IMR-90 (cell line): ENCODE measurements at regions not wholly inside any gene's neighbourhood (a gene's known extent, or its start where the extent isn't known, plus 50 kb on each side); places are given as distances from the start of the nearest gene placed in this dataset.

ENCODE experiments used
- ATAC-seq: fragments of 200-7000 bp; cut with Tn5 transposase; 2 replicates; pipeline ENCODE4 v1.9.1; 2020; ENCODE audit warnings: low read depth, mild to moderate bottlenecking, moderate library complexity
- BruUV-seq: library from RNA; stranded (reverse); fragments of 400-500 nt; replicated peaks from 2 replicates; lab custom pipeline; 2021; lab: Mats Ljungman, UMichigan
- CTCF ChIA-PET: fragments of 300-600 bp; formaldehyde crosslinking; extraction: SDS; loops from one replicate; lab custom pipeline; 2021; ENCODE audit warnings: antibody characterized with exemption; lab: Yijun Ruan, JAX
- POLR2A ChIA-PET: fragments of 300-600 bp; sonication (Branson Sonifier 250); formaldehyde crosslinking; loops from one replicate; lab custom pipeline; 2022; ENCODE audit warnings: antibody characterized with exemption; ENCODE audit not compliant: unreplicated experiment; lab: Charles Lee
- DNase-seq: peaks from one replicate; pipeline ENCODE4 v3.0.0; 2013
- H2AFZ ChIP-seq: replicated peaks from 2 replicates; pipeline ENCODE3; 2013; ENCODE audit warnings: low read length, mild to moderate bottlenecking; ENCODE audit not compliant: poor library complexity
- H2AK5ac ChIP-seq: 2 replicates; pipeline ENCODE4 v1.6.1; 2013; ENCODE audit warnings: low read depth, low read length, inconsistent platforms
- H2AK9ac ChIP-seq: replicated peaks from 2 replicates; pipeline ENCODE3; 2013; ENCODE audit warnings: mild to moderate bottlenecking, low read depth, low read length, moderate library complexity; ENCODE audit not compliant: poor library complexity
- H2BK120ac ChIP-seq: 2 replicates; pipeline ENCODE4 v1.6.1; 2013; ENCODE audit warnings: low read depth, low read length, inconsistent platforms
- H2BK15ac ChIP-seq: 3 replicates; pipeline ENCODE4 v1.6.1; 2013; ENCODE audit warnings: low read depth, low read length, inconsistent platforms
- H2BK20ac ChIP-seq: 2 replicates; pipeline ENCODE4 v1.6.1; 2013; ENCODE audit warnings: low read depth, mild to moderate bottlenecking, inconsistent platforms, low read length, moderate library complexity
- H2BK5ac ChIP-seq: 2 replicates; pipeline ENCODE4 v1.6.1; 2013; ENCODE audit warnings: mild to moderate bottlenecking, low read depth, low read length, inconsistent platforms; ENCODE audit not compliant: poor library complexity, severe bottlenecking
- H3K14ac ChIP-seq: replicated peaks from 2 replicates; pipeline ENCODE4 v1.6.1; 2013; ENCODE audit warnings: low read depth, low read length, inconsistent platforms
- H3K18ac ChIP-seq: 2 replicates; pipeline ENCODE4 v1.6.1; 2013; ENCODE audit warnings: low read depth, low read length, control low read depth
- H3K23ac ChIP-seq: 2 replicates; pipeline ENCODE4 v1.6.1; 2013; ENCODE audit warnings: low read depth, low read length, inconsistent platforms
- H3K27ac ChIP-seq: 2 replicates; pipeline ENCODE4 v1.5.1; 2013; ENCODE audit warnings: mild to moderate bottlenecking, control low read depth, low read length; ENCODE audit not compliant: insufficient read depth
- H3K27me3 ChIP-seq: 2 replicates; pipeline ENCODE4 v1.6.1; 2013; ENCODE audit warnings: low read length; ENCODE audit not compliant: control insufficient read depth, insufficient read depth
- H3K36me3 ChIP-seq: 2 replicates; pipeline ENCODE4 v1.6.1; 2013; ENCODE audit warnings: low read length, mixed read lengths; ENCODE audit not compliant: control insufficient read depth, insufficient read depth
- H3K4ac ChIP-seq: 2 replicates; pipeline ENCODE4 v1.6.1; 2013; ENCODE audit warnings: low read depth, low read length, inconsistent platforms
- H3K4me1 ChIP-seq: 2 replicates; pipeline ENCODE4 v1.6.1; 2013; ENCODE audit warnings: low read length, mixed read lengths; ENCODE audit not compliant: control insufficient read depth, insufficient read depth
- H3K4me2 ChIP-seq: 2 replicates; pipeline ENCODE4 v1.6.1; 2013; ENCODE audit warnings: low read depth, mild to moderate bottlenecking, control low read depth, low read length, moderate library complexity
- H3K4me3 ChIP-seq: 2 replicates; pipeline ENCODE4 v1.5.1; 2013; ENCODE audit warnings: low read depth, mild to moderate bottlenecking, control low read depth, low read length, moderate library complexity; ENCODE audit not compliant: insufficient read depth
- H3K56ac ChIP-seq: 2 replicates; pipeline ENCODE4 v1.6.1; 2013; ENCODE audit warnings: low read length, inconsistent platforms; ENCODE audit not compliant: insufficient read depth; ENCODE audit errors: extremely low read depth
- H3K79me1 ChIP-seq, 2 experiments: 2 replicates each; pipeline ENCODE4 v1.6.1; 2013; ENCODE audit warnings: low read length in 2 of 2, inconsistent platforms in 1 of 2, low read depth in 1 of 2
- H3K9ac ChIP-seq: 2 replicates; pipeline ENCODE4 v1.6.1; 2013; ENCODE audit warnings: low read depth, low read length, control low read depth
- H3K9me1 ChIP-seq: 2 replicates; pipeline ENCODE4 v1.6.1; 2013; ENCODE audit warnings: low read length, inconsistent platforms; ENCODE audit not compliant: insufficient read depth
- H3K9me3 ChIP-seq: 2 replicates; pipeline ENCODE4 v1.6.1; 2013; ENCODE audit warnings: low read length; ENCODE audit not compliant: control insufficient read depth, insufficient read depth
- H4K20me1 ChIP-seq: 2 replicates; pipeline ENCODE4 v1.6.1; 2013; ENCODE audit warnings: low read length, inconsistent platforms; ENCODE audit not compliant: insufficient read depth
- H4K5ac ChIP-seq: 2 replicates; pipeline ENCODE4 v1.6.1; 2013; ENCODE audit warnings: mild to moderate bottlenecking, low read depth, low read length, control low read depth
- H4K8ac ChIP-seq, 2 experiments: 2 replicates each; pipeline ENCODE4 v1.6.1; 2013; ENCODE audit warnings: low read depth in 2 of 2, low read length in 2 of 2, control low read depth in 1 of 2, inconsistent platforms in 1 of 2
- H4K91ac ChIP-seq: 2 replicates; pipeline ENCODE4 v1.6.1; 2013; ENCODE audit warnings: low read depth, low read length, inconsistent platforms; ENCODE audit not compliant: insufficient read depth
- BHLHE40 ChIP-seq: fragments of 150-350 bp; IDR thresholded peaks from 2 replicates; pipeline ENCODE4 v1.6.1; 2016; ENCODE audit warnings: mild to moderate bottlenecking, low read depth, low read length
- CEBPB ChIP-seq: IDR thresholded peaks from 2 replicates; pipeline ENCODE4 v1.6.1; 2012; ENCODE audit warnings: low read depth, low read length, improper control_type of control experiment
- CHD1 ChIP-seq: IDR thresholded peaks from 2 replicates; pipeline ENCODE4 v1.6.1; 2012; ENCODE audit warnings: low read depth, low read length, improper control_type of control experiment
- CTCF ChIP-seq: conservative IDR thresholded peaks from 2 replicates; pipeline ENCODE4 v1.5.1; 2012; ENCODE audit warnings: mild to moderate bottlenecking, low read depth, low read length, improper control_type of control experiment
- ELK1 ChIP-seq: fragments of 150-350 bp; IDR thresholded peaks from 2 replicates; pipeline ENCODE4 v1.6.1; 2016; ENCODE audit warnings: low read depth, mild to moderate bottlenecking, low read length, moderate library complexity, borderline replicate concordance
- FOS ChIP-seq: fragments of 150-350 bp; IDR thresholded peaks from 2 replicates; pipeline ENCODE4 v1.6.1; 2016; ENCODE audit warnings: low read depth, low read length
- MAFK ChIP-seq: IDR thresholded peaks from 2 replicates; pipeline ENCODE4 v1.6.1; 2012; ENCODE audit warnings: low read depth, low read length, improper control_type of control experiment
- MAZ ChIP-seq: IDR thresholded peaks from 2 replicates; pipeline ENCODE4 v1.6.1; 2012; ENCODE audit warnings: low read depth, mild to moderate bottlenecking, low read length, improper control_type of control experiment, moderate library complexity, borderline replicate concordance
- MXI1 ChIP-seq: IDR thresholded peaks from 2 replicates; pipeline ENCODE4 v1.6.1; 2012; ENCODE audit warnings: low read depth, mild to moderate bottlenecking, low read length, moderate library complexity, borderline replicate concordance
- NFE2L2 ChIP-seq: fragments of 150-350 bp; IDR thresholded peaks from 2 replicates; pipeline ENCODE4 v1.6.1; 2016; ENCODE audit warnings: low read depth, mild to moderate bottlenecking, low read length
- POLR2A ChIP-seq: IDR thresholded peaks from 2 replicates; pipeline ENCODE4 v1.6.1; 2012; ENCODE audit warnings: mild to moderate bottlenecking, low read depth, low read length
- RAD21 ChIP-seq: IDR thresholded peaks from 2 replicates; pipeline ENCODE4 v1.6.1; 2012; ENCODE audit warnings: low read length, improper control_type of control experiment
- RCOR1 ChIP-seq: IDR thresholded peaks from 2 replicates; pipeline ENCODE4 v1.6.1; 2012; ENCODE audit warnings: mild to moderate bottlenecking, low read length, improper control_type of control experiment; ENCODE audit not compliant: insufficient replicate concordance
- RFX5 ChIP-seq: IDR thresholded peaks from 2 replicates; pipeline ENCODE4 v1.8.0; 2012; ENCODE audit warnings: low read depth, mild to moderate bottlenecking, low read length, moderate library complexity
- SMC3 ChIP-seq: fragments of 150-350 bp; IDR thresholded peaks from 2 replicates; pipeline ENCODE4 v1.6.1; 2016; ENCODE audit warnings: low read depth, mild to moderate bottlenecking, antibody characterized with exemption, low read length, moderate library complexity
- USF2 ChIP-seq: fragments of 150-350 bp; IDR thresholded peaks from 2 replicates; pipeline ENCODE4 v1.6.1; 2017; ENCODE audit warnings: mild to moderate bottlenecking, antibody characterized with exemption, low read length, low read depth
- WGBS, 2 experiments: methylation state at CpG; one replicate each; pipeline versions ENCODE4 v1.1.5 to v1.1.7; 2013; ENCODE audit warnings: missing lambda C conversion rate in 2 of 2; ENCODE audit not compliant: insufficient read length in 1 of 2; ENCODE audit errors: extremely low coverage in 2 of 2; 5-methylcytosine and 5-hydroxymethylcytosine counted together
- dilution Hi-C: fragments of 300-500 bp; cut with HindIII; formaldehyde crosslinking; loops from one replicate; pipeline ENCODE4 v1.14.3; 2018; ENCODE audit warnings: low sequenced_read_pairs; ENCODE audit not compliant: unreplicated experiment
- in situ Hi-C: fragments of 300-500 bp; cut with MboI; formaldehyde crosslinking; loops from 3 replicates; pipeline ENCODE4 v1.14.3; 2019; ENCODE audit warnings: low sequenced_read_pairs, inconsistent platforms, mixed read lengths
- intact Hi-C: fragments of 100-400 bp; cut with micrococcal nuclease; formaldehyde crosslinking; loops from 2 replicates; pipeline ENCODE4 v1.10.0; 2022

- H3K4me1 ChIP-seq = peaks cover 2% of the 10 kb centered on the region
- no peak overlapping the region for H3K18ac ChIP-seq
- peak; percentile 61 for ATAC-seq
- no peak overlapping the region for H2AK5ac ChIP-seq
- no peaks in the 10 kb centered on the region for H3K36me3 ChIP-seq
- H3K9ac ChIP-seq = no peak overlapping the region
- H4K20me1 ChIP-seq = no peaks in the 10 kb centered on the region
- no CpG with 5 or more reads among the region's 3 CpGs for WGBS, 2 experiments
- no peaks in the 10 kb centered on the region for H3K9me1 ChIP-seq
- no peak overlapping the region for H3K14ac ChIP-seq
- H2BK5ac ChIP-seq = no peak overlapping the region
- dilution Hi-C loops (no loop called here), intact Hi-C loops (no loop called here), in situ Hi-C loops (no loop called here)
- no peaks in the 10 kb centered on the region for H3K9me3 ChIP-seq
- no TSS peak for BruUV-seq
- POLR2A ChIA-PET = interaction anchor here (0.6 kb wide), 1 partner anchor 11 kb away, joined by 3 read pairs; no protein-coding TSS in a partner anchor
- DNase-seq = peak; percentile 63
- peak overlapping the region; percentile 54; the same call in 1 of the 2 replicates for H3K23ac ChIP-seq
- H2BK120ac ChIP-seq = no peak overlapping the region
- H2BK20ac ChIP-seq = no peak overlapping the region
- H4K91ac ChIP-seq = no peak overlapping the region
- H2AFZ ChIP-seq = no peak overlapping the region
- TF ChIP-seq NFE2L2 (no peak), SMC3 (no peak), BHLHE40 (no peak), USF2 (no peak; the same call in 1 of the 2 replicates), POLR2A (no peak), ELK1 (no peak), RFX5 (no peak), MAZ (no peak), FOS (no peak), CTCF (no peak), RCOR1 (no peak), RAD21 (no peak), MAFK (no peak), CHD1 (no peak), MXI1 (no peak), CEBPB (no peak)
- no peak overlapping the region for H3K4me3 ChIP-seq
- 0 out of 2 replicates have a peak overlapping the region, but pooled peaks have one; percentile 6 for H3K4ac ChIP-seq
- no peak overlapping the region for H2AK9ac ChIP-seq
- H4K5ac ChIP-seq = no peak overlapping the region
- H3K4me2 ChIP-seq = no peak overlapping the region
- no peak overlapping the region for H4K8ac ChIP-seq
- no peaks in the 10 kb centered on the region for H3K79me1 ChIP-seq
- no peaks in the 10 kb centered on the region for H3K27me3 ChIP-seq
- H2BK15ac ChIP-seq = no peak overlapping the region
- CTCF ChIA-PET = no interaction called here
- no peak overlapping the region for H3K56ac ChIP-seq
- no peak overlapping the region for H3K27ac ChIP-seq
These were observed 239.0 kb downstream of the INHBA start for GRCh38 chr7:41463770-41464470.
